ENCODE measurements at regions not wholly inside any gene's neighbourhood (a gene's known extent, or its start where the extent isn't known, plus 50 kb on each side); places are given as distances from the start of the nearest gene placed in this dataset.

DNA sequence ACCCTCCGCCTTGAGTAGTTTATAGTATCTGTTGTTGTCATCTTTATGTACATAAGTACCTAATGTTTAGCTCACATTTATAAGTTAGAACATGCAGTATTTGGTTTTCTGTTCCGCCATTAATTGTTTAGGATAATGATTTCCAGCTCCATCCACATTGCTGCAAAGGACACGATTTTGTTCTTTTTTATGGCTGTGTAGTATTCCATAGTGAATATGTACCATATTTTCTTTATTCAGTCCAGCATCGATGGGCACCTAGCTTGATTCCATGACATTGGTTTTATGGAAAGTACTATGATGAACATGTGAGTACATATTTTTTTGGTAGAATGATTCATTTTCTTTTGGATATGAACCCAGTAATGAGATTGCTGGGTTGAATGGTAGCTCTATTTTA lies 174.4 kb upstream of the SPRY2 start:
- Histone ChIP-seq H3K27ac (no peak overlapping the region), H4K20me1 (ENCODE audit: insufficient read depth) (no peaks in the 10 kb centered on the region), H3K4me3 (IDR thresholded peaks at IDR 0.05; ENCODE audit: insufficient read depth, low read depth, low read length) (no peak overlapping the region), H3K4me1 (ENCODE audit: low read depth, poor library complexity, severe bottlenecking) (no peaks in the 10 kb centered on the region), H3K27me3 (ENCODE audit: insufficient read depth, low read depth) (no peaks in the 10 kb centered on the region), H3K79me2 (ENCODE audit: insufficient read depth, low read depth) (no peaks in the 10 kb centered on the region), H2AFZ (ENCODE audit: low read depth) (no peak overlapping the region), H3K9ac (no peak overlapping the region), H3K36me3 (ENCODE audit: insufficient read depth) (no peaks in the 10 kb centered on the region), H3K4me2 (no peak overlapping the region)
- TF ChIP-seq, protein P1, sequence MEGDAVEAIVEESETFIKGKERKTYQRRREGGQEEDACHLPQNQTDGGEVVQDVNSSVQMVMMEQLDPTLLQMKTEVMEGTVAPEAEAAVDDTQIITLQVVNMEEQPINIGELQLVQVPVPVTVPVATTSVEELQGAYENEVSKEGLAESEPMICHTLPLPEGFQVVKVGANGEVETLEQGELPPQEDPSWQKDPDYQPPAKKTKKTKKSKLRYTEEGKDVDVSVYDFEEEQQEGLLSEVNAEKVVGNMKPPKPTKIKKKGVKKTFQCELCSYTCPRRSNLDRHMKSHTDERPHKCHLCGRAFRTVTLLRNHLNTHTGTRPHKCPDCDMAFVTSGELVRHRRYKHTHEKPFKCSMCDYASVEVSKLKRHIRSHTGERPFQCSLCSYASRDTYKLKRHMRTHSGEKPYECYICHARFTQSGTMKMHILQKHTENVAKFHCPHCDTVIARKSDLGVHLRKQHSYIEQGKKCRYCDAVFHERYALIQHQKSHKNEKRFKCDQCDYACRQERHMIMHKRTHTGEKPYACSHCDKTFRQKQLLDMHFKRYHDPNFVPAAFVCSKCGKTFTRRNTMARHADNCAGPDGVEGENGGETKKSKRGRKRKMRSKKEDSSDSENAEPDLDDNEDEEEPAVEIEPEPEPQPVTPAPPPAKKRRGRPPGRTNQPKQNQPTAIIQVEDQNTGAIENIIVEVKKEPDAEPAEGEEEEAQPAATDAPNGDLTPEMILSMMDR (conservative IDR thresholded peaks at IDR 0.05; ENCODE audit: low read depth, low read length): no peak

DNA sequence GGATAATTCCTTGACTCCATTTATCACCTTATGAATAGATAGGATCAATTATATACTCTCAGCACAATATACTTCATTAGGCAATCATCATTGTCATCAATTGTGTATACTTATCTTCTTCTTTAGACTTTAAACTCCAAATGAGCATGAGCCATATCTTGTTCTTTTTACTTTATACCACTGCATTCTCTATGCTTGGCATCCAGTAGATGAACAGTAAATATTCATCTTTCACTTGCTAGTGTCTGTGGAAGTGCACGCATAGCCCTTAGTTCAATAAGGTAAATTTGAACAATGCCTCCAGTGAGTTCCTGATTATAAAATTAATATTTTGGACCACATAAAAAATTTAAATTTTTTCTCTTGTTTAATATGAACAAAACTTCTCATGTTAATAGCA lies 172.3 kb upstream of the SPRY2 start:
- Histone ChIP-seq H3K9ac (no peak overlapping the region), H4K20me1 (ENCODE audit: insufficient read depth) (no peaks in the 10 kb centered on the region), H3K36me3 (ENCODE audit: insufficient read depth) (no peaks in the 10 kb centered on the region), H3K4me1 (ENCODE audit: low read depth, poor library complexity, severe bottlenecking) (no peaks in the 10 kb centered on the region), H3K79me2 (ENCODE audit: insufficient read depth, low read depth) (no peaks in the 10 kb centered on the region), H3K27me3 (ENCODE audit: insufficient read depth, low read depth) (no peaks in the 10 kb centered on the region), H3K4me3 (IDR thresholded peaks at IDR 0.05; ENCODE audit: insufficient read depth, low read depth, low read length) (no peak overlapping the region), H3K27ac (no peak overlapping the region), H3K4me2 (no peak overlapping the region), H2AFZ (ENCODE audit: low read depth) (no peak overlapping the region)
- TF ChIP-seq, protein P1 (conservative IDR thresholded peaks at IDR 0.05; ENCODE audit: low read depth, low read length): no peak

DNA sequence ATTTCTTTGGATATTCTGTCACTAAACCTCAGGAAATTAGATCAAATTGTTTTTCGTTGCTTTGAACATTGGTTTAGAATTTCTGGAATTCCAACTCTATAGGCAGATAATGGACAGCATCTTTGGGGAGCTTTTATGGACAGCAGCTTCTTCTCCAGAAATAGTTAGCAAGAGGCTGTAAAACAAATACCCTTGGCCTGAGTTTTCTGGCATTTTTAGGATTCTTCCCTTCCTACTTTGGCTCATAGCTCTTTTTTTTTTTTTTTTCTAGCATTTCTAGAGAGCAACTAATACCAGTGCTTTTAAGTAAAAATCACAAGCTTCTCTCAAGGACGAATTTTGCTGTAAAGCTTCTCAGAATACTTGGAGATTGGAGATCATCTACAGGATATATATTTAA lies 169.8 kb upstream of the SPRY2 start:
- no peaks in the 10 kb centered on the region for H3K79me2 ChIP-seq (ENCODE audit: insufficient read depth, low read depth)
- no peak overlapping the region for H2AFZ ChIP-seq (ENCODE audit: low read depth)
- H4K20me1 ChIP-seq (ENCODE audit: insufficient read depth): no peaks in the 10 kb centered on the region
- no peaks in the 10 kb centered on the region for H3K4me1 ChIP-seq (ENCODE audit: low read depth, poor library complexity, severe bottlenecking)
- TF ChIP-seq, protein P1 (conservative IDR thresholded peaks at IDR 0.05; ENCODE audit: low read depth, low read length): no peak
- H3K9ac ChIP-seq: no peak overlapping the region
- H3K27ac ChIP-seq: no peak overlapping the region
- H3K4me2 ChIP-seq: no peak overlapping the region
- no peaks in the 10 kb centered on the region for H3K36me3 ChIP-seq (ENCODE audit: insufficient read depth)
- H3K4me3 ChIP-seq (IDR thresholded peaks at IDR 0.05; ENCODE audit: insufficient read depth, low read depth, low read length): no peak overlapping the region
- H3K27me3 ChIP-seq (ENCODE audit: insufficient read depth, low read depth): no peaks in the 10 kb centered on the region

DNA sequence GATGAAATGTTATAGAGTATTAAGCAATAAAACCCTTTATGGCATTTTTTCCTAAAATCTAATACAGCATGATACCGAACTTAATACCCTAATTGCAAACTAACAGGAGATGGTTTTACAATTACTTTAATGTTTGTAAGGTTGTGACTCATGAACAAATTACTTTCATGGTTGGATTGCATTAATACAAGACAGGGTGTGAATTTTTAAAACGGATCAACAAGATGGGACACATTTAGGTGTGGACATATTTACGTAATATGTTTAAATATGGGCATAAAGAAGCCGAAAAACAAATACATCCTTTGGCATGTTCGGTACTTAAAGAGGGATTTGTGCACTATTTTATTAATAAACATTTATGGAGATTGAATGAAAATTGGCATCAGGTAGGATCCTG lies 168.3 kb upstream of the SPRY2 start:
- Histone ChIP-seq H3K4me3 (IDR thresholded peaks at IDR 0.05; ENCODE audit: insufficient read depth, low read depth, low read length) (no peak overlapping the region), H3K27me3 (ENCODE audit: insufficient read depth, low read depth) (no peaks in the 10 kb centered on the region), H3K27ac (no peak overlapping the region), H4K20me1 (ENCODE audit: insufficient read depth) (no peaks in the 10 kb centered on the region), H3K4me2 (no peak overlapping the region), H3K9ac (no peak overlapping the region), H3K4me1 (ENCODE audit: low read depth, poor library complexity, severe bottlenecking) (no peaks in the 10 kb centered on the region), H3K79me2 (ENCODE audit: insufficient read depth, low read depth) (no peaks in the 10 kb centered on the region), H3K36me3 (ENCODE audit: insufficient read depth) (no peaks in the 10 kb centered on the region), H2AFZ (ENCODE audit: low read depth) (no peak overlapping the region)
- TF ChIP-seq, protein P1 (conservative IDR thresholded peaks at IDR 0.05; ENCODE audit: low read depth, low read length): no peak

DNA sequence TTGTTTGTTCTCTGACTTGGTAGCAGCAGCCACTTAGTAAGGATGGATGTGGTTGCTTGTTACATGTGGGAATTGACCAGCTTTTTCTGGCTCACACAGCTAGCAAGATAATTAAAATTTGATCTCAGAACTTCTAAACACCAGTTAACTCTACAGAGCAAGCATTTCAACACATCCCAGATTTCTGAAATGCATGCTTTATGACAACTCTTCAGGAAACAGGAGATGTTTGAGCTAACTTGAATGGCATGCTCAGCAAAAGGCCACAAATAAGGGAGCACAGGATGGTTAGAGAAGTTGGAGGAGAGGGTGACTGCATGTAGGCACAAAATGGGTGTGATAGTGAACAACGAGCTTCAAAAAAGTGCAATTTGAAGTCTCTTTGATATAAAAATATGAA lies 167.1 kb upstream of the SPRY2 start:
- Histone ChIP-seq H3K9ac (no peak overlapping the region), H3K27ac (no peak overlapping the region), H2AFZ (ENCODE audit: low read depth) (no peak overlapping the region), H3K27me3 (ENCODE audit: insufficient read depth, low read depth) (no peaks in the 10 kb centered on the region), H3K4me3 (IDR thresholded peaks at IDR 0.05; ENCODE audit: insufficient read depth, low read depth, low read length) (no peak overlapping the region), H3K79me2 (ENCODE audit: insufficient read depth, low read depth) (no peaks in the 10 kb centered on the region), H4K20me1 (ENCODE audit: insufficient read depth) (no peaks in the 10 kb centered on the region), H3K4me1 (ENCODE audit: low read depth, poor library complexity, severe bottlenecking) (no peaks in the 10 kb centered on the region), H3K4me2 (no peak overlapping the region), H3K36me3 (ENCODE audit: insufficient read depth) (no peaks in the 10 kb centered on the region)
- TF ChIP-seq, protein P1 (conservative IDR thresholded peaks at IDR 0.05; ENCODE audit: low read depth, low read length): no peak

All from KMS-11 (cell line).